Heart right ventricle (tissue), 16 donors: ENCODE measurements at regions not wholly inside any gene's neighbourhood (a gene's known extent, or its start where the extent isn't known, plus 50 kb on each side); places are given as distances from the start of the nearest gene placed in this dataset.

Experiments
- ATAC-seq, 8 donors: fragments of 200-7000 bp; cut with Tn5 transposase; one replicate each; pipeline ENCODE4 v1.9.1; 2020; ENCODE audit warnings: mild to moderate bottlenecking in 8 of 8, moderate library complexity in 8 of 8, moderate number of reproducible peaks in 1 of 8
- DNase-seq, 2 donors: peaks; one replicate each; pipeline ENCODE4 v3.0.0-alpha.2; 2020
- H3K27ac ChIP-seq, 10 donors: fragments of 200-600 bp; sonication (generic) in 2 of 10; one replicate each; pipeline versions ENCODE4 v1.5.0 to v1.8.0; 2020 to 2022; ENCODE audit warnings: mild to moderate bottlenecking in 3 of 10
- H3K27me3 ChIP-seq, 7 donors: fragments of 200-600 bp; one replicate each; pipeline ENCODE4 v1.8.0; 2021 to 2022; ENCODE audit warnings: mild to moderate bottlenecking in 2 of 7
- H3K36me3 ChIP-seq, 9 donors: fragments of 200-600 bp; sonication (generic) in 1 of 9; one replicate each; pipeline versions ENCODE4 v1.5.0 to v1.8.0; 2020 to 2022; ENCODE audit warnings: mild to moderate bottlenecking in 2 of 9
- H3K4me1 ChIP-seq, 9 donors: fragments of 200-600 bp; sonication (generic) in 1 of 9; one replicate each; pipeline versions ENCODE4 v1.5.0 to v1.8.0; 2020 to 2022; ENCODE audit warnings: mild to moderate bottlenecking in 4 of 9
- H3K4me3 ChIP-seq, 10 donors: fragments of 200-600 bp; sonication (generic) in 2 of 10; one replicate each; pipeline versions ENCODE4 v1.5.0 to v1.8.0; 2020 to 2022; ENCODE audit warnings: mild to moderate bottlenecking in 7 of 10, moderate library complexity in 2 of 10
- H3K9me3 ChIP-seq, 11 donors: fragments of 200-600 bp in 10 of 11; sonication (generic) in 2 of 11; one replicate each; pipeline versions ENCODE4 v1.5.0 to v1.8.0; 2013 to 2022; ENCODE audit warnings: mild to moderate bottlenecking in 2 of 11, control low read depth in 1 of 11, moderate library complexity in 1 of 11
- WGBS, 2 donors: extraction: QIAGEN DNeasy Blood & Tissue Kit; methylation state at CpG; one replicate each; pipeline ENCODE4 v1.1.7; 2013; ENCODE audit warnings: inconsistent platforms in 1 of 2; 5-methylcytosine and 5-hydroxymethylcytosine counted together
- intact Hi-C, 10 donors: fragments of 100-400 bp; cut with DNase I; formaldehyde crosslinking; loops; one replicate each; pipeline versions ENCODE4 v1.11.1 to v1.14.2; 2022
- TF ChIP-seq, protein P1 (sequence below), 9 donors: fragments of 200-600 bp; sonication (generic) in 2 of 9; IDR thresholded peaks; one replicate each; pipeline versions ENCODE4 v1.5.0 to v1.8.0; 2021 to 2022; ENCODE audit warnings: antibody characterized with exemption in 9 of 9, mild to moderate bottlenecking in 5 of 9, moderate library complexity in 1 of 9
- donor health status: Arrhythmogenic right ventricular cardiomyopathy.
- donor health status: ischemic (EF 13 %, LVEDD 7.1; RV severe dilation, severe dysfunction).
- donor health status: healthy with polysubstance abuse.
- donor health status: DM: no; HTN: yes; CAD: no.
- donor health status: DM: no; HTN: no; CAD: no.
- donor health status: ischemic (EF 25% LVEDD 6.9; RV normal size, moderate dysfunction).
- donor health status: ischemic (EF 25% LVEDD 5.7; RV mildly dilated, moderate dysfunction).
- donor health status: healthy.
- donor health status: DM: yes; HTN: yes; CAD: no.
- donor health status: Ischemic cardiomyopathy.
- donor health status: ischemic (EF 35%, LVEDD 5.7; RV mildly dilated, moderate dysfunction).
- donor health status: nonischemic (EF 11% LVEDD 7.7; RV severe dilation, severe dysfunction).
- donor health status: DM: yes; HTN: yes; CAD: no.
- donor health status: PGD.
- donor health status: ischemic (EF 29% LVEDD 5.4; RV normal size, mild dysfunction).
- donor health status: nonischemic (EF 23%, LVEDD 6.1; RV moderate dilation, normal function).

DNA sequence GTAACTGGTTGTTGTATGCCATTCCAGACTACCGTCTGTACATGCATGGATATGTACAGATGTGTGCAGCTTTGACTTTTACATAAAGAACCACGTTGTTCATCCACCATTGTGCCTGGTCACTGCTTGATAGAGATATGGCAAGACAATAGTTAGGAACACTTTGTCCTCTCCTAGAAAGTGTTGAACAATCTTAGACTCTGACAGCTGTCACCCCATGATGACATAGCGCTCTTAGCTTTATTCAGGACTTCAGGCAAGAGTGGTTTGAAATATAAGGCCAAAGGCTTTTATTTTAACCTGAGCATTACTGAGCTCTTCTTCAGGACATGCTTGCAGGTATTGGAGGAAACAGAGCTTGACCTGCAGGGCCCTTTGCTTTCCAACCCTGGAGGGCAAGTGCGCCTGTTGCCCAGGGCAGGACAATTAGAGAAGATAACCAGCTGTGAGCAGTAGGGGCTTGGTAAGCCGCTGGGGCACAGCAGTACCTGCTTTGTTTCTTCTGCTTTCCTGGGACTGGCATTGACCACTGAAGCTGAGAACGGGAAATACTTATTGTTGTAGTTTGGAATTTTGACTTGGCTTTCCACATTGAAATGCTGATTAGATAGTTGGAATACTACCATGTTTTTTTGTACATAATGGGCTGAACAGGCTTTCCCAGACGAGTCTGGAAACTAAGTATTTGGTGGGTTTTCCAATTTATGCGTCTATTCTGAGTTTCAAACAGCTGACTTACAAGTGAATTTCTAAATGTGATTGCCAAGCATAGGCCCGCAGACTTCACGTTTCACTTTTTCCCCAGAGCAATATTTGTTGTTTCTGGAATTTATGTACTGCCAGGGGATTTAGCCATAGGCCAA is 51.1 kb downstream of the GARRE1 start:
- Histone ChIP-seq H3K27ac (peak overlapping the region in 9 of 10 donors; percentile 45 to 87 (median 57)), H3K36me3 (peaks cover 0 to 62% (median 23%) of the 10 kb centered on the region in 9 donors), H3K4me3 (no peak overlapping the region), H3K9me3 (no peaks in the 10 kb centered on the region), H3K4me1 (peaks cover 9 to 58% (median 38%) of the 10 kb centered on the region in 9 donors), H3K27me3 (no peaks in the 10 kb centered on the region)
- 46 to 51% methylated on average over 10 of the region's 10 CpGs for WGBS, 2 donors
- TF ChIP-seq, protein P1, sequence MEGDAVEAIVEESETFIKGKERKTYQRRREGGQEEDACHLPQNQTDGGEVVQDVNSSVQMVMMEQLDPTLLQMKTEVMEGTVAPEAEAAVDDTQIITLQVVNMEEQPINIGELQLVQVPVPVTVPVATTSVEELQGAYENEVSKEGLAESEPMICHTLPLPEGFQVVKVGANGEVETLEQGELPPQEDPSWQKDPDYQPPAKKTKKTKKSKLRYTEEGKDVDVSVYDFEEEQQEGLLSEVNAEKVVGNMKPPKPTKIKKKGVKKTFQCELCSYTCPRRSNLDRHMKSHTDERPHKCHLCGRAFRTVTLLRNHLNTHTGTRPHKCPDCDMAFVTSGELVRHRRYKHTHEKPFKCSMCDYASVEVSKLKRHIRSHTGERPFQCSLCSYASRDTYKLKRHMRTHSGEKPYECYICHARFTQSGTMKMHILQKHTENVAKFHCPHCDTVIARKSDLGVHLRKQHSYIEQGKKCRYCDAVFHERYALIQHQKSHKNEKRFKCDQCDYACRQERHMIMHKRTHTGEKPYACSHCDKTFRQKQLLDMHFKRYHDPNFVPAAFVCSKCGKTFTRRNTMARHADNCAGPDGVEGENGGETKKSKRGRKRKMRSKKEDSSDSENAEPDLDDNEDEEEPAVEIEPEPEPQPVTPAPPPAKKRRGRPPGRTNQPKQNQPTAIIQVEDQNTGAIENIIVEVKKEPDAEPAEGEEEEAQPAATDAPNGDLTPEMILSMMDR (IDR thresholded peaks at IDR 0.05), result no peak
- intact Hi-C loops, result loop anchor here in 2 of 10 donors (5.0 kb wide), 1 partner anchor 33 kb away; no protein-coding TSS in a partner anchor
- ATAC-seq (peak; percentile 23 to 66 (median 50)), DNase-seq (no peak)

DNA sequence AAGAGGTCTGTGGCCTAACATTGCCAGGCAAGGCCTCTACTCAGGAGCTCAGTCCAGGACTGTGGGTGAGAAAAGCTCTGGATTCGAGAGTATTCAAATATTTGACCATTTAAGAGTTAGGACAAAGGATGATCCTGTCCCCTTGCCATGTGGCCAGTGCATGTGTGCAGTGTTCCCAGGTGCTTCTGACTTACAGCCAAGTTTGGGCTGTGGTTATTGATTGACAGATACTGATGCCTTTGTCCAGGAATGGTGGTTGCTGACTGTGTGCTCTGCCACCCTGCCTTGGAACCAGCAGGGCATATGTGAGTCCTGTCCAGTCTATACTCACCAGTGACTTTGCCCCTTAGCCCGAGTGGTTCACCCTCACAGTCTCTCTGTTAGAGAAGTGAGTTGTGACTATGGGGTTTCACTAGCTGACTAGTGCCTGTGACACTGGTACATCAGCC is 51.9 kb downstream of the GARRE1 start:
- intact Hi-C loops, result loop anchor here in 2 of 10 donors (5.0 kb wide), 1 partner anchor 34 kb away; no protein-coding TSS in a partner anchor
- DNase-seq (no peak), ATAC-seq (peak in 3 of 8 donors; percentile 13 to 24 (median 18))
- H3K4me3 ChIP-seq, result no peak overlapping the region
- no peaks in the 10 kb centered on the region for H3K27me3 ChIP-seq
- TF ChIP-seq, protein P1 (IDR thresholded peaks at IDR 0.05), result no peak
- peaks cover 0 to 55% (median 16%) of the 10 kb centered on the region in 9 donors for H3K36me3 ChIP-seq
- peaks cover 9 to 64% (median 41%) of the 10 kb centered on the region in 9 donors for H3K4me1 ChIP-seq
- peak overlapping the region in 9 of 10 donors; percentile 13 to 87 (median 57) for H3K27ac ChIP-seq
- no peaks in the 10 kb centered on the region for H3K9me3 ChIP-seq
- WGBS, 2 donors, result 71 to 76% methylated on average over 2 of the region's 2 CpGs

DNA sequence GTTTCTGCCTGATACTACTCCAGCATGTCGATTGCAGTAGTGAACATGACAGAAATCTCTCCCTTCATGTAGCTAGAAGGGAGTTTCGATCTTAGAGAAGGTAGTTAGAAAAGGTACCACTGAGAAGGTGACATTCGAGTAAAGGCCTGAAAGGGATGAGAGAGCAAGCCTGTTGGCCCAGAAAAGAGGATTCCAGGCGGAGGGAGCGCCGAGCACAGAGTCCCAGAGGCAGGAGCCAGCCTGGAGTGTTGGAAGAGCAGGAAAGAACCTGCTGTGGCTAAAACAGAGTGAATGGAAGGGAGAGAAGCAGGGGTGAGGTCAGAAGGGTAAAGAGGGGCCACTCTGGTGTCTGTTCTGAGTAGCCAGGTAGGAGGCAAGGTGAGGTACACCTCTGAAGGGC is 52.5 kb downstream of the GARRE1 start:
- TF ChIP-seq, protein P1 (IDR thresholded peaks at IDR 0.05), result no peak
- Histone ChIP-seq H3K36me3 (peaks cover 0 to 49% (median 16%) of the 10 kb centered on the region in 9 donors), H3K9me3 (no peaks in the 10 kb centered on the region), H3K4me3 (no peak overlapping the region), H3K27ac (peak overlapping the region in 7 of 10 donors; percentile 41 to 87 (median 57)), H3K4me1 (peaks cover 9 to 68% (median 42%) of the 10 kb centered on the region in 9 donors), H3K27me3 (no peaks in the 10 kb centered on the region)
- intact Hi-C loops, result loop anchor here in 2 of 10 donors (5.0 kb wide), 1 partner anchor 35 kb away; no protein-coding TSS in a partner anchor
- DNase-seq (no peak), ATAC-seq (no peak)
- WGBS, 2 donors, result 86 to 87% methylated on average over 6 of the region's 6 CpGs
